Brain microvascular endothelial cell (primary cell): ENCODE measurements at regions not wholly inside any gene's neighbourhood (a gene's known extent, or its start where the extent isn't known, plus 50 kb on each side); places are given as distances from the start of the nearest gene placed in this dataset.

Source experiments
- DNase-seq: peaks from one replicate; pipeline ENCODE4 v3.0.0-alpha.2; 2020
- H3K27ac ChIP-seq: fragments of 250-450 bp; sonication (Bioruptor Pico); 2 replicates; pipeline ENCODE4 v1.5.1; 2020; ENCODE audit warnings: mild to moderate bottlenecking, moderate library complexity
- H3K27me3 ChIP-seq: fragments of 250-450 bp; sonication (Bioruptor Pico); replicated peaks from 2 replicates; pipeline ENCODE4 v1.5.1; 2020; ENCODE audit warnings: mild to moderate bottlenecking
- H3K36me3 ChIP-seq: fragments of 250-450 bp; sonication (Bioruptor Pico); replicated peaks from 2 replicates; pipeline ENCODE4 v1.5.1; 2020; ENCODE audit warnings: mild to moderate bottlenecking
- H3K4me3 ChIP-seq: 2 replicates; pipeline ENCODE4 v1.5.1; 2011; ENCODE audit warnings: low read depth, mild to moderate bottlenecking, control low read depth, low read length, moderate library complexity
- CTCF ChIP-seq: IDR thresholded peaks from 2 replicates; pipeline ENCODE4 v1.5.1; 2011; ENCODE audit warnings: low read depth, mild to moderate bottlenecking, moderate library complexity, low read length, control low read depth, inconsistent platforms; ENCODE audit errors: missing control alignments
- in situ Hi-C: cut with HindIII; loops from 2 replicates; pipeline ENCODE4 v1.10.0; 2017; ENCODE audit warnings: low sequenced_read_pairs, low pct_ligation_motif_present

- Histone ChIP-seq H3K4me3 (no peak overlapping the region), H3K27me3 (no peaks in the 10 kb centered on the region), H3K27ac (no peak overlapping the region), H3K36me3 (no peaks in the 10 kb centered on the region)
- TF ChIP-seq CTCF, result no peak
- in situ Hi-C loops, result no loop called here
- no peak for DNase-seq
Observed at GRCh38 chr5:157990583-157991181, 131.7 kb upstream of the CLINT1 start.

GRCh38 chr5:157989296-157989695, 130.4 kb upstream of the CLINT1 start:
- H3K27me3 ChIP-seq, result no peaks in the 10 kb centered on the region
- DNase-seq, result peak; percentile 12
- in situ Hi-C loops, result no loop called here
- no peak for TF ChIP-seq CTCF
- no peaks in the 10 kb centered on the region for H3K36me3 ChIP-seq
- H3K27ac ChIP-seq, result no peak overlapping the region
- no peak overlapping the region for H3K4me3 ChIP-seq

- no peak for TF ChIP-seq CTCF
- in situ Hi-C loops, result no loop called here
- no peak overlapping the region for H3K4me3 ChIP-seq
- no peaks in the 10 kb centered on the region for H3K27me3 ChIP-seq
- H3K27ac ChIP-seq, result no peak overlapping the region
- H3K36me3 ChIP-seq, result no peaks in the 10 kb centered on the region
- no peak for DNase-seq
Observed at GRCh38 chr5:157987259-157987658, 128.3 kb upstream of the CLINT1 start.

- no peak for DNase-seq
- no peaks in the 10 kb centered on the region for H3K36me3 ChIP-seq
- in situ Hi-C loops, result no loop called here
- no peak for TF ChIP-seq CTCF
- H3K27me3 ChIP-seq, result no peaks in the 10 kb centered on the region
- no peak overlapping the region for H3K27ac ChIP-seq
- H3K4me3 ChIP-seq, result no peak overlapping the region
Observed at GRCh38 chr5:157986431-157986990, 127.6 kb upstream of the CLINT1 start.

- in situ Hi-C loops, result no loop called here
- TF ChIP-seq CTCF, result no peak
- no peak overlapping the region for H3K27ac ChIP-seq
- DNase-seq, result no peak
- no peak overlapping the region for H3K4me3 ChIP-seq
- H3K36me3 ChIP-seq, result no peaks in the 10 kb centered on the region
- H3K27me3 ChIP-seq, result no peaks in the 10 kb centered on the region
Observed at GRCh38 chr5:157984611-157985010, 125.7 kb upstream of the CLINT1 start.
